Panc1 (cell line): ENCODE measurements at regions not wholly inside any gene's neighbourhood (a gene's known extent, or its start where the extent isn't known, plus 50 kb on each side); places are given as distances from the start of the nearest gene placed in this dataset.

Experiments
- POLR2AphosphoS5 ChIP-seq: IDR thresholded peaks from 2 replicates; pipeline ENCODE4 v1.6.1; 2012; ENCODE audit warnings: mild to moderate bottlenecking, low read depth, low read length, moderate library complexity
- SIN3A ChIP-seq: IDR thresholded peaks from 2 replicates; pipeline ENCODE4 v1.6.1; 2012; ENCODE audit warnings: low read depth, mild to moderate bottlenecking, low read length, moderate library complexity, borderline replicate concordance; ENCODE audit not compliant: insufficient read depth
- TCF7L2 ChIP-seq: IDR thresholded peaks from 2 replicates; pipeline ENCODE4 v1.6.1; 2011; ENCODE audit warnings: mild to moderate bottlenecking, low read depth, low read length, inconsistent platforms
- TF ChIP-seq, protein P1 (sequence below): fragments of 450-650 bp; IDR thresholded peaks from 2 replicates; pipeline ENCODE4 v1.5.1; 2017; ENCODE audit warnings: mild to moderate bottlenecking
- TF ChIP-seq, protein P2 (sequence below), 2 experiments: IDR thresholded peaks; 2 replicates each; pipeline ENCODE4 v1.6.1; 2011 to 2012; ENCODE audit warnings: low read depth in 2 of 2, control low read depth in 1 of 2, low read length in 1 of 2, mild to moderate bottlenecking in 1 of 2, moderate library complexity in 1 of 2; ENCODE audit not compliant: insufficient read depth in 1 of 2

- no peak for TF ChIP-seq SIN3A
- TF ChIP-seq, protein P1, sequence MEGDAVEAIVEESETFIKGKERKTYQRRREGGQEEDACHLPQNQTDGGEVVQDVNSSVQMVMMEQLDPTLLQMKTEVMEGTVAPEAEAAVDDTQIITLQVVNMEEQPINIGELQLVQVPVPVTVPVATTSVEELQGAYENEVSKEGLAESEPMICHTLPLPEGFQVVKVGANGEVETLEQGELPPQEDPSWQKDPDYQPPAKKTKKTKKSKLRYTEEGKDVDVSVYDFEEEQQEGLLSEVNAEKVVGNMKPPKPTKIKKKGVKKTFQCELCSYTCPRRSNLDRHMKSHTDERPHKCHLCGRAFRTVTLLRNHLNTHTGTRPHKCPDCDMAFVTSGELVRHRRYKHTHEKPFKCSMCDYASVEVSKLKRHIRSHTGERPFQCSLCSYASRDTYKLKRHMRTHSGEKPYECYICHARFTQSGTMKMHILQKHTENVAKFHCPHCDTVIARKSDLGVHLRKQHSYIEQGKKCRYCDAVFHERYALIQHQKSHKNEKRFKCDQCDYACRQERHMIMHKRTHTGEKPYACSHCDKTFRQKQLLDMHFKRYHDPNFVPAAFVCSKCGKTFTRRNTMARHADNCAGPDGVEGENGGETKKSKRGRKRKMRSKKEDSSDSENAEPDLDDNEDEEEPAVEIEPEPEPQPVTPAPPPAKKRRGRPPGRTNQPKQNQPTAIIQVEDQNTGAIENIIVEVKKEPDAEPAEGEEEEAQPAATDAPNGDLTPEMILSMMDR, result no peak
- no peak for TF ChIP-seq TCF7L2
- no peak for TF ChIP-seq POLR2AphosphoS5
- TF ChIP-seq, protein P2, sequence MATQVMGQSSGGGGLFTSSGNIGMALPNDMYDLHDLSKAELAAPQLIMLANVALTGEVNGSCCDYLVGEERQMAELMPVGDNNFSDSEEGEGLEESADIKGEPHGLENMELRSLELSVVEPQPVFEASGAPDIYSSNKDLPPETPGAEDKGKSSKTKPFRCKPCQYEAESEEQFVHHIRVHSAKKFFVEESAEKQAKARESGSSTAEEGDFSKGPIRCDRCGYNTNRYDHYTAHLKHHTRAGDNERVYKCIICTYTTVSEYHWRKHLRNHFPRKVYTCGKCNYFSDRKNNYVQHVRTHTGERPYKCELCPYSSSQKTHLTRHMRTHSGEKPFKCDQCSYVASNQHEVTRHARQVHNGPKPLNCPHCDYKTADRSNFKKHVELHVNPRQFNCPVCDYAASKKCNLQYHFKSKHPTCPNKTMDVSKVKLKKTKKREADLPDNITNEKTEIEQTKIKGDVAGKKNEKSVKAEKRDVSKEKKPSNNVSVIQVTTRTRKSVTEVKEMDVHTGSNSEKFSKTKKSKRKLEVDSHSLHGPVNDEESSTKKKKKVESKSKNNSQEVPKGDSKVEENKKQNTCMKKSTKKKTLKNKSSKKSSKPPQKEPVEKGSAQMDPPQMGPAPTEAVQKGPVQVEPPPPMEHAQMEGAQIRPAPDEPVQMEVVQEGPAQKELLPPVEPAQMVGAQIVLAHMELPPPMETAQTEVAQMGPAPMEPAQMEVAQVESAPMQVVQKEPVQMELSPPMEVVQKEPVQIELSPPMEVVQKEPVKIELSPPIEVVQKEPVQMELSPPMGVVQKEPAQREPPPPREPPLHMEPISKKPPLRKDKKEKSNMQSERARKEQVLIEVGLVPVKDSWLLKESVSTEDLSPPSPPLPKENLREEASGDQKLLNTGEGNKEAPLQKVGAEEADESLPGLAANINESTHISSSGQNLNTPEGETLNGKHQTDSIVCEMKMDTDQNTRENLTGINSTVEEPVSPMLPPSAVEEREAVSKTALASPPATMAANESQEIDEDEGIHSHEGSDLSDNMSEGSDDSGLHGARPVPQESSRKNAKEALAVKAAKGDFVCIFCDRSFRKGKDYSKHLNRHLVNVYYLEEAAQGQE (IDR thresholded peaks at IDR 0.05; ENCODE audit: insufficient read depth in 1 of 2, low read depth in 2 of 2, low read length in 1 of 2), result no peak
These were observed 74.2 kb upstream of the EGFL6 start for GRCh38 chrX:13495232-13495631.
